Fibroblast of pulmonary artery (primary cell): ENCODE measurements at regions not wholly inside any gene's neighbourhood (a gene's known extent, or its start where the extent isn't known, plus 50 kb on each side); places are given as distances from the start of the nearest gene placed in this dataset.

ENCODE experiments used
- DNase-seq: peaks from one replicate; pipeline ENCODE4 v3.0.0-alpha.2; 2010; ENCODE audit warnings: low read depth
- H3K4me3 ChIP-seq: replicated peaks from 2 replicates; pipeline ENCODE4 v1.5.1; 2011; ENCODE audit warnings: low read depth, mild to moderate bottlenecking, control low read depth, low read length, moderate library complexity
- CTCF ChIP-seq: IDR thresholded peaks from 2 replicates; pipeline ENCODE4 v1.5.1; 2011; ENCODE audit warnings: mild to moderate bottlenecking, control low read depth, low read length, inconsistent platforms; ENCODE audit errors: missing control alignments

- H3K4me3 ChIP-seq, result no peak overlapping the region
- DNase-seq, result no peak
- no peak for TF ChIP-seq CTCF
Measured at GRCh38 chr12:3968523-3968922, 95.3 kb upstream of the PARP11 start.

GRCh38 chr12:3967556-3968160 lies 94.5 kb upstream of the PARP11 start:
- H3K4me3 ChIP-seq, result no peak overlapping the region
- DNase-seq, result no peak
- TF ChIP-seq CTCF, result no peak

- no peak for TF ChIP-seq CTCF
- DNase-seq, result no peak
- H3K4me3 ChIP-seq, result no peak overlapping the region
Measured at GRCh38 chr12:3966376-3966775, 93.2 kb upstream of the PARP11 start.

- TF ChIP-seq CTCF, result no peak
- no peak overlapping the region for H3K4me3 ChIP-seq
- no peak for DNase-seq
Measured at GRCh38 chr12:3965046-3965445, 91.8 kb upstream of the PARP11 start.

GRCh38 chr12:3964439-3964838 lies 91.2 kb upstream of the PARP11 start:
- H3K4me3 ChIP-seq, result no peak overlapping the region
- peak; percentile 1 for TF ChIP-seq CTCF
- no peak for DNase-seq

- no peak overlapping the region for H3K4me3 ChIP-seq
- DNase-seq, result no peak
- TF ChIP-seq CTCF, result no peak
Measured at GRCh38 chr12:3962631-3963483, 89.7 kb upstream of the PARP11 start.
